HPDE6-E6E7 (cell line): ENCODE measurements at regions not wholly inside any gene's neighbourhood (a gene's known extent, or its start where the extent isn't known, plus 50 kb on each side); places are given as distances from the start of the nearest gene placed in this dataset.
"Not testable (repeated sequence)": the region's sequence is repeated elsewhere in the genome, so short reads cannot be mapped to it uniquely, and the experiment has no call there.

Source experiments
- DNase-seq: peaks from one replicate; pipeline ENCODE4 v3.0.0; 2011; ENCODE audit warnings: missing footprints; ENCODE audit errors: extremely low spot score

- no peak for DNase-seq
These were observed 778.4 kb upstream of the FRG1 start for GRCh38 chr4:189162073-189162789.

GRCh38 chr4:189162888-189163287 is 777.8 kb upstream of the FRG1 start:
- no peak for DNase-seq

GRCh38 chr4:189176002-189176401 is 764.7 kb upstream of the FRG1 start:
- DNase-seq, result no peak

- no peak for DNase-seq
These were observed 763.5 kb upstream of the FRG1 start for GRCh38 chr4:189177130-189177529.

- no peak for DNase-seq
These were observed 762.4 kb upstream of the FRG1 start for GRCh38 chr4:189178125-189178746.

- no peak for DNase-seq
These were observed 754.8 kb upstream of the FRG1 start for GRCh38 chr4:189185810-189186432.

GRCh38 chr4:189187531-189188052 is 753.1 kb upstream of the FRG1 start:
- DNase-seq, result no peak

- no peak for DNase-seq
These were observed 742.0 kb upstream of the FRG1 start for GRCh38 chr4:189198624-189199023.

- no peak for DNase-seq
These were observed 740.3 kb upstream of the FRG1 start for GRCh38 chr4:189200353-189200752.

- DNase-seq, result peak; percentile 49
These were observed 738.3 kb upstream of the FRG1 start for GRCh38 chr4:189202182-189202868.

GRCh38 chr4:189202869-189203271 is 737.8 kb upstream of the FRG1 start:
- DNase-seq, result no peak

- DNase-seq, result no peak
These were observed 736.1 kb upstream of the FRG1 start for GRCh38 chr4:189204616-189205015.

GRCh38 chr4:189206953-189207352 is 733.7 kb upstream of the FRG1 start:
- no peak for DNase-seq

GRCh38 chr4:189207872-189208271 is 732.8 kb upstream of the FRG1 start:
- DNase-seq, result no peak

- no peak for DNase-seq
These were observed 725.1 kb upstream of the FRG1 start for GRCh38 chr4:189215574-189215973.

GRCh38 chr4:189221691-189222090 is 719.0 kb upstream of the FRG1 start:
- DNase-seq, result no peak

- no peak for DNase-seq
These were observed 711.9 kb upstream of the FRG1 start for GRCh38 chr4:189228726-189229125.

GRCh38 chr4:189232274-189232673 is 708.4 kb upstream of the FRG1 start:
- DNase-seq, result peak; percentile 19

- DNase-seq, result not testable (repeated sequence)
These were observed 706.9 kb upstream of the FRG1 start for GRCh38 chr4:189233754-189234153.

GRCh38 chr4:189234948-189235347 is 705.7 kb upstream of the FRG1 start:
- not testable (repeated sequence) for DNase-seq

GRCh38 chr4:189235599-189235998 is 705.1 kb upstream of the FRG1 start:
- no peak for DNase-seq

- not testable (repeated sequence) for DNase-seq
These were observed 704.4 kb upstream of the FRG1 start for GRCh38 chr4:189236321-189236720.
